Skin of body (tissue), 2 donors: ENCODE measurements at regions not wholly inside any gene's neighbourhood (a gene's known extent, or its start where the extent isn't known, plus 50 kb on each side); places are given as distances from the start of the nearest gene placed in this dataset. TPM values are rescaled to one million over a fixed set of nuclear protein-coding genes. Genes with fewer than 3 reads are reported as not detected.
"Not testable (repeated sequence)": the region's sequence is repeated elsewhere in the genome, so short reads cannot be mapped to it uniquely, and the experiment has no call there.

Experiments used
- DNase-seq: peaks from one replicate; lab custom pipeline; 2025; lab: John Stamatoyannopoulos, UW
- small RNA-seq: library from RNA; depleted of rRNA; stranded (forward); fragments of <200 nt; gene quantifications from one replicate; pipeline ENCODE3, GENCODE V24; 2014; ENCODE audit warnings: low replicate concordance

GRCh38 chr3:27559381-27559780 lies 75.2 kb upstream of the SLC4A7 start:
- no peak for DNase-seq

GRCh38 chr3:27557411-27557810 lies 73.2 kb upstream of the SLC4A7 start:
- DNase-seq: no peak

- no peak for DNase-seq
These were observed 72.7 kb upstream of the SLC4A7 start for GRCh38 chr3:27556887-27557286.

- DNase-seq: no peak
These were observed 70.5 kb upstream of the SLC4A7 start for GRCh38 chr3:27554706-27555105.

GRCh38 chr3:27553886-27554540 lies 69.8 kb upstream of the SLC4A7 start:
- DNase-seq: no peak

- not testable (repeated sequence) for DNase-seq
These were observed 68.5 kb upstream of the SLC4A7 start for GRCh38 chr3:27552708-27553107.

GRCh38 chr3:27551413-27551812 lies 67.2 kb upstream of the SLC4A7 start:
- DNase-seq: not testable (repeated sequence)

- no peak for DNase-seq
These were observed 60.9 kb upstream of the SLC4A7 start for GRCh38 chr3:27545061-27545460.

GRCh38 chr3:27544372-27544865 lies 60.2 kb upstream of the SLC4A7 start:
- no peak for DNase-seq

GRCh38 chr3:27542476-27542875 lies 58.3 kb upstream of the SLC4A7 start:
- DNase-seq: no peak

GRCh38 chr3:27540231-27540630 lies 56.0 kb upstream of the SLC4A7 start:
- DNase-seq: no peak

GRCh38 chr3:27536491-27536890 lies 52.3 kb upstream of the SLC4A7 start:
- no peak for DNase-seq

- DNase-seq: no peak
These were observed 51.7 kb upstream of the SLC4A7 start for GRCh38 chr3:27535809-27536392.

GRCh38 chr3:27533718-27534573 lies 49.8 kb upstream of the SLC4A7 start:
- no peak for DNase-seq

Small RNA genes in the stretch of these regions (small RNA-seq; reads per million reads assigned to genes)
- gene AC098614.2 (not detected), gene RF00019 (not detected)
